ENCODE measurements at regions not wholly inside any gene's neighbourhood (a gene's known extent, or its start where the extent isn't known, plus 50 kb on each side); places are given as distances from the start of the nearest gene placed in this dataset.

DNA sequence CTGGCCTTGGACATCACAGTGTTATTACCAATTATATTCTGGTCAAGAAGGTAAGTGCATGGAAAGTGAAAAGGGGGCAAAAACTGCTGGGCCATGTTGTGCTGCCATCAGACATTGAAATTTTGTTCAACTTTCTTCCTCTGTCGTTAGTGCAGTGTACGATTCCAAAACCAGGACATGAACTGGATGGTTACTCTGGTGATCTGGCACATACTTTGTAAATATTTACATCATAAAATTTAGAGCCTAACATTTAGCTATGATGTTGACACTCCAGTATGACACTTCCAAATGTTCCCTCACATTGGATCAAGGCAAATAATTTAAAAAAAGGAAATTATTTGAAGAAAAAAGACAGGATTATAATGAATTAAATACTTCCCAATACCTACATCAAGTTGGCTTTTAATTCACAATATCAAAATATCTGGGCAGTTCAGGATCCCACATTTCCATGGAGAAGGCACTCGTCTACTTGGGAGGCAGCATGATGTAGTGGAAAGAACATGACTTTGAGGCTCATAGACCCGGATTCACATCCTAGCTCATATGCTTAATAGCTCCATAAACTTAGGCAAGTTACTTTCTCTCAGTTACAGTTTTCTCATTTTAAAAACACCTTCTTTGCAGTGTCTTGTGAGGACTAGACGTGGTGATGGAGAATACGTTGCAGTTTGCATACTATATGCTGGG lies 342.5 kb upstream of the MPDZ start:
- Histone ChIP-seq H3K9me3 (ENCODE audit: control insufficient read depth, insufficient read depth, low read depth, low read length) (no peaks in the 10 kb centered on the region), H3K4me1 (ENCODE audit: control insufficient read depth, insufficient read depth, low read length) (no peaks in the 10 kb centered on the region), H3K4me3 (ENCODE audit: low read depth in 2 of 2, low read length in 2 of 2) (no peak overlapping the region), H3K27me3 (ENCODE audit: control insufficient read depth, insufficient read depth, low read length) (no peaks in the 10 kb centered on the region), H3K36me3 (ENCODE audit: control insufficient read depth, insufficient read depth, low read length) (no peaks in the 10 kb centered on the region), H3K27ac (ENCODE audit: low read length) (no peak overlapping the region)
- ChIA-PET POLR2A (no interaction called here), CTCF (interaction anchor here (0.5 kb wide), 1 partner anchor 833 kb away, joined by 5 read pairs; no protein-coding TSS in a partner anchor)
- no peak for ATAC-seq
- in situ Hi-C loops (cut with HindIII; ENCODE audit: low pct_unique_long_range_greater_than_20kb, low sequenced_read_pairs) (no loop called here), intact Hi-C loops (cut with micrococcal nuclease; ENCODE audit: unreplicated experiment) (no loop called here)
- TF ChIP-seq POLR2AphosphoS5 (IDR thresholded peaks at IDR 0.05; ENCODE audit: low read depth, low read length) (no peak), SIN3A (IDR thresholded peaks at IDR 0.05; ENCODE audit: borderline replicate concordance, insufficient read depth, low read depth, low read length) (no peak), TCF7L2 (IDR thresholded peaks at IDR 0.05; ENCODE audit: low read depth, low read length) (no peak)
- TF ChIP-seq, protein P1, sequence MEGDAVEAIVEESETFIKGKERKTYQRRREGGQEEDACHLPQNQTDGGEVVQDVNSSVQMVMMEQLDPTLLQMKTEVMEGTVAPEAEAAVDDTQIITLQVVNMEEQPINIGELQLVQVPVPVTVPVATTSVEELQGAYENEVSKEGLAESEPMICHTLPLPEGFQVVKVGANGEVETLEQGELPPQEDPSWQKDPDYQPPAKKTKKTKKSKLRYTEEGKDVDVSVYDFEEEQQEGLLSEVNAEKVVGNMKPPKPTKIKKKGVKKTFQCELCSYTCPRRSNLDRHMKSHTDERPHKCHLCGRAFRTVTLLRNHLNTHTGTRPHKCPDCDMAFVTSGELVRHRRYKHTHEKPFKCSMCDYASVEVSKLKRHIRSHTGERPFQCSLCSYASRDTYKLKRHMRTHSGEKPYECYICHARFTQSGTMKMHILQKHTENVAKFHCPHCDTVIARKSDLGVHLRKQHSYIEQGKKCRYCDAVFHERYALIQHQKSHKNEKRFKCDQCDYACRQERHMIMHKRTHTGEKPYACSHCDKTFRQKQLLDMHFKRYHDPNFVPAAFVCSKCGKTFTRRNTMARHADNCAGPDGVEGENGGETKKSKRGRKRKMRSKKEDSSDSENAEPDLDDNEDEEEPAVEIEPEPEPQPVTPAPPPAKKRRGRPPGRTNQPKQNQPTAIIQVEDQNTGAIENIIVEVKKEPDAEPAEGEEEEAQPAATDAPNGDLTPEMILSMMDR (IDR thresholded peaks at IDR 0.05): no peak
- no TSS peak for BruUV-seq (replicated peaks)
- DNase-seq (ENCODE audit: low read depth, low spot score): no peak

DNA sequence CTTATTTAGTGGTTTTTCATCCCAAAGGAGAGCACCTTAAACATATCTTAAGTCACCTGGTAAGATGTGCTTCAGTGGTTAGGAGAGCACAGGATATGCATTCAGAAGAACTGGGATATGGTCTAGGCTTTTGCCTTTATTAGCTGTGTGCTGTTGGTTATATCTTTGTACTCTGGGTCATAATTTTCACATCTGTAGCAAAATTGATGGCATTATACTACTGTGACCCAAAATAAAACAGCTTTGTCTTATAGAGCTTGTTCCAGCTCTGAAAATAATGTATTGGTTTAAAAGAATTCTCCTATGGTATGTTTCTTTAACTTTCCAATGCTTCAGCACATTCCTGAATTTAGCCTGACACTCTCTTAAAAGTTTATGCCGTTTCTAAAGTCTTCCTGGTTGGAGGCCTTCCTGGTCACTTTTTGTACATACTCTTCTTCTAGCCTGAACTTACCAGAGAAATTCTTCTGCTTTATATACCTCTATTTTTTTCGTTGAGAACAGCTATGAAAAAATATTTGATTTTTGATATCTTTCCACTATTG lies 337.1 kb upstream of the MPDZ start:
- no TSS peak for BruUV-seq (replicated peaks)

More for the DNA sequence above, 337.1 kb upstream of the MPDZ start:
- no peak for ATAC-seq
- H3K27ac ChIP-seq (ENCODE audit: low read length): no peak overlapping the region
- in situ Hi-C loops (cut with HindIII; ENCODE audit: low pct_unique_long_range_greater_than_20kb, low sequenced_read_pairs) (no loop called here), intact Hi-C loops (cut with micrococcal nuclease; ENCODE audit: unreplicated experiment) (no loop called here)
- no peaks in the 10 kb centered on the region for H3K27me3 ChIP-seq (ENCODE audit: control insufficient read depth, insufficient read depth, low read length)
- no peak overlapping the region for H3K4me3 ChIP-seq (ENCODE audit: low read depth in 2 of 2, low read length in 2 of 2)
- ChIA-PET CTCF (no interaction called here), POLR2A (interaction anchor here (0.6 kb wide), 1 partner anchor 68 kb away, joined by 3 read pairs; no protein-coding TSS in a partner anchor)
- H3K9me3 ChIP-seq (ENCODE audit: control insufficient read depth, insufficient read depth, low read depth, low read length): no peaks in the 10 kb centered on the region
- TF ChIP-seq, protein P1 (IDR thresholded peaks at IDR 0.05): no peak
- TF ChIP-seq POLR2AphosphoS5 (IDR thresholded peaks at IDR 0.05; ENCODE audit: low read depth, low read length) (no peak), SIN3A (IDR thresholded peaks at IDR 0.05; ENCODE audit: borderline replicate concordance, insufficient read depth, low read depth, low read length) (no peak), TCF7L2 (IDR thresholded peaks at IDR 0.05; ENCODE audit: low read depth, low read length) (no peak)
- TF ChIP-seq, protein P2, sequence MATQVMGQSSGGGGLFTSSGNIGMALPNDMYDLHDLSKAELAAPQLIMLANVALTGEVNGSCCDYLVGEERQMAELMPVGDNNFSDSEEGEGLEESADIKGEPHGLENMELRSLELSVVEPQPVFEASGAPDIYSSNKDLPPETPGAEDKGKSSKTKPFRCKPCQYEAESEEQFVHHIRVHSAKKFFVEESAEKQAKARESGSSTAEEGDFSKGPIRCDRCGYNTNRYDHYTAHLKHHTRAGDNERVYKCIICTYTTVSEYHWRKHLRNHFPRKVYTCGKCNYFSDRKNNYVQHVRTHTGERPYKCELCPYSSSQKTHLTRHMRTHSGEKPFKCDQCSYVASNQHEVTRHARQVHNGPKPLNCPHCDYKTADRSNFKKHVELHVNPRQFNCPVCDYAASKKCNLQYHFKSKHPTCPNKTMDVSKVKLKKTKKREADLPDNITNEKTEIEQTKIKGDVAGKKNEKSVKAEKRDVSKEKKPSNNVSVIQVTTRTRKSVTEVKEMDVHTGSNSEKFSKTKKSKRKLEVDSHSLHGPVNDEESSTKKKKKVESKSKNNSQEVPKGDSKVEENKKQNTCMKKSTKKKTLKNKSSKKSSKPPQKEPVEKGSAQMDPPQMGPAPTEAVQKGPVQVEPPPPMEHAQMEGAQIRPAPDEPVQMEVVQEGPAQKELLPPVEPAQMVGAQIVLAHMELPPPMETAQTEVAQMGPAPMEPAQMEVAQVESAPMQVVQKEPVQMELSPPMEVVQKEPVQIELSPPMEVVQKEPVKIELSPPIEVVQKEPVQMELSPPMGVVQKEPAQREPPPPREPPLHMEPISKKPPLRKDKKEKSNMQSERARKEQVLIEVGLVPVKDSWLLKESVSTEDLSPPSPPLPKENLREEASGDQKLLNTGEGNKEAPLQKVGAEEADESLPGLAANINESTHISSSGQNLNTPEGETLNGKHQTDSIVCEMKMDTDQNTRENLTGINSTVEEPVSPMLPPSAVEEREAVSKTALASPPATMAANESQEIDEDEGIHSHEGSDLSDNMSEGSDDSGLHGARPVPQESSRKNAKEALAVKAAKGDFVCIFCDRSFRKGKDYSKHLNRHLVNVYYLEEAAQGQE (IDR thresholded peaks at IDR 0.05; ENCODE audit: insufficient read depth in 1 of 2, low read depth in 2 of 2, low read length in 1 of 2): no peak
- no peak for DNase-seq (ENCODE audit: low read depth, low spot score)
- no peaks in the 10 kb centered on the region for H3K4me1 ChIP-seq (ENCODE audit: control insufficient read depth, insufficient read depth, low read length)
- no peaks in the 10 kb centered on the region for H3K36me3 ChIP-seq (ENCODE audit: control insufficient read depth, insufficient read depth, low read length)
